NT2/D1 (cell line): ENCODE measurements at regions not wholly inside any gene's neighbourhood (a gene's known extent, or its start where the extent isn't known, plus 50 kb on each side); places are given as distances from the start of the nearest gene placed in this dataset.

Experiments used
- SUZ12 ChIP-seq: IDR thresholded peaks from 2 replicates; pipeline ENCODE4 v1.6.1; 2011; ENCODE audit not compliant: insufficient read length, insufficient read depth; ENCODE audit errors: extremely low read depth
- YY1 ChIP-seq: IDR thresholded peaks from 2 replicates; pipeline ENCODE4 v1.6.1; 2011; ENCODE audit not compliant: insufficient read length, insufficient read depth
- ZNF274 ChIP-seq: IDR thresholded peaks from 2 replicates; pipeline ENCODE4 v1.6.1; 2011; ENCODE audit warnings: mild to moderate bottlenecking, low read depth, low read length

- TF ChIP-seq YY1 (no peak), SUZ12 (no peak), ZNF274 (no peak)
These were observed 566.4 kb downstream of the BMP2 start for GRCh38 chr20:7333841-7334240.
